ENCODE measurements at regions not wholly inside any gene's neighbourhood (a gene's known extent, or its start where the extent isn't known, plus 50 kb on each side); places are given as distances from the start of the nearest gene placed in this dataset.

DNA sequence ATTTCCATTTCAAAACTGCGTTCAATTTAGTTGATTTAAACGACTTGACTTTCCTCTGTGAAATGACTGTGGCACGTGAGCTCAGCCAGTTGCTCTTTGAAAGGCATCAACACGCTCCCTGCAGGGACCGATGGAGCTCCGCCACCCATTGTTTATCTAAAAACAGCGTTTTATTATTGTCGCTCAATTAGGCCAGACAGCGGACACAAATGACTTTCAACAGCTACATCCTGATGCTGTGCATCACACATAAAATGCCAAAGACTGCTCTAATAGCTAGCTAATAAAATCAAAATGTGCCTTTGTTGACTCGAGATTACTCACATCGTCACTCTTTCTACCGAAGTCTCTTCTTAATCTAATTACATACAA lies 332.5 kb downstream of the CD83 start:
- DNase-seq (ENCODE audit: low read depth in 3 of 3, low spot score in 2 of 3), result no peak

DNA sequence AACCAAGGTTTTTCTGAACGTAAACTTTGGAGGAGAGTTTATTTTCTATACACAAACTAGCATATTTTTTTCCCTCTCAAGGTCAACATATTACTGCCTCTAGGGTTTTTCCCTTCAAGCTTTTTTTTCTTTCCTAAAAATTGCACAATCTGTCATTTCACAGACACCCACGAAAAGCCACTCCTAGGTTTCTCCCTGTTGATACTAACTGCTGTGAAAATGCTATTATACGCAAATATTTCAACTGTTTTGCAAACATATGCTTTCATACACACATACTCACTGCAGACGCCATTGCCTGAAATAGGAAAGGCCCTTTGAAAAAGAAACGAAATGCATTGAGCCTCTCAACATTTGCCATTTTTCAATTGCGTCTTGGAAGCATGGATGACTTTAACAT lies 333.0 kb downstream of the CD83 start:
- DNase-seq (ENCODE audit: low read depth in 3 of 3, low spot score in 2 of 3), result no peak

DNA sequence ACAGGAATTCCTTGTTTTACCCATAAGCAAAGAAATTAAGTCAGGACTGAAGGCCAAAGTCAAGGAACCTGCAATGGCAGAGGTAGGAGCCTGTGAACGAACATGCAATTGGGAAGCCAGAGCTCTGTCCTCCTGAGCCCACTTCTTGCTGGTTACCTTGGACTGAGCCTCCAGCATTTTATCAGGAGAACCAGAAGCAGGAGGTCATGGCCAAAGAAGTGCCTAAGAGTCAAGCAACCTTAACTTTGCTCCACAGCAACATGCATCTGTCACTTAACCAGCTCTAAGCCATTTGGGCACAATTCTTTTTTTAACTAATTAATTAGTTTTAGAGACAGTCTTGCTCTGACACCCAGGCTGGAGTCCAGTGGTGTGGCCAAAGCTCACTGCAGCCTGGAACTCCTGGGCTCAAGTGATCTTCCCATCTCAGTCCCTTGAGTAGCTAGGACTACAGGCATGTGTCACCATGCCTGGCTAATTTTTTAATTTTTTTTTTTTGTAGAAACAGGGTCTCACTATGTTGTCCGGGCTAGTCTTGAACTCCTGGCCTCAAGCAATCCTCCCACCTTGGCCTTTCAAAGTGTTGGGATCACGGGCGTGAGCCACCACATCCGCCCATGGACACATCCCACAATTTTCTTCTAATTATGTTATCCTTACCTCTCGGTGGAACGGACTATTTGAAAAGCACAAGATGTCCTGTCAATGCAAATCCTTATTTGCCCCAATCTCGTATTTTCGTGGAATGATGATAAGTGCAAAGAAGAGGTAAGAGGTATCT lies 334.2 kb downstream of the CD83 start:
- DNase-seq (ENCODE audit: low read depth in 3 of 3, low spot score in 2 of 3), result no peak

DNA sequence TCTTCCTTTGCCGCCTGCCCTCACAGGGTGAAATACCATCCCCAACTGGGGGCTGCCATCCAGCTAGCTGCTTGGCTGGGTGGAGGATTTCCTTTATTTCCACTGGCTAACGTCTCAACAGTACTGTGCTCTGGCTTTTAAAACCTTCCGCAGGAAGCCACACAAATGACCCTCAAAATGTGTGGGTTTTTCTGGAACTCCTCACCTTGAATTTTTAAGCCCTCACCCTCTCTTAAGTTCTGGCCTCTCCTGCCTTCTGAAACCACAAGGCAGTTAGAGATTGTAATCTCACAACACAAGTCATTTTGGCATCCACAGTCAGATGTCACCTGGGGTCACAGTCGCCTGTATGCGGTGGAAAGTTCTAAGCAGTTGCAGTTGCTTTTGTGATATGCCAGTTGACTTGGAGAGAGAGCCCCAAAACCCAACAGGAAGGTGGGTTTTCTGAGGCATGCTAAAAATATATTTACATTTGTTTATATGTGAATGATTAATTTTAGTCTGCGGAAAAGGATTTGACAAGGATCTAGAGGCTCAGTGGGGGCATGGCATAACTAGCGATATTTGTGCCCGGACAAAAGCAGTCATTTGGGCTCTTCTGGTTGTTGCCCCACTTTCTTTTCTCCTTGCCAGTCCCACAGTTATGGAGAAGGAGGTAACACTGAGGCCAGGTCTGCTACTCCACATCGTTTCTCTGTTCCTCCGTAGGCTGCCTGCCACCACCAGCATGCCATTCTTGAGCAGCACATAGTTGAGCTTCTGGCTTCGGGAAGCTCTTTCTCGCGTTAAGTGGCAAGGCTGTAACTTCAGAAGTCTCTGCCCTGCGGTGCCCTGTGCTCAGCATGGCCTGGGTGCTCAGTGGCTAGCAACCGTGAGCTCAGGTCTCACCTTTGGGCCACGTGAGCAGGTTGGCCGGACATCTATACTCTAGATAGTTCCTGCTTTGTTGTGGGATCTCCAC lies 335.3 kb downstream of the CD83 start:
- no peak for DNase-seq (ENCODE audit: low read depth in 3 of 3, low spot score in 2 of 3)

DNA sequence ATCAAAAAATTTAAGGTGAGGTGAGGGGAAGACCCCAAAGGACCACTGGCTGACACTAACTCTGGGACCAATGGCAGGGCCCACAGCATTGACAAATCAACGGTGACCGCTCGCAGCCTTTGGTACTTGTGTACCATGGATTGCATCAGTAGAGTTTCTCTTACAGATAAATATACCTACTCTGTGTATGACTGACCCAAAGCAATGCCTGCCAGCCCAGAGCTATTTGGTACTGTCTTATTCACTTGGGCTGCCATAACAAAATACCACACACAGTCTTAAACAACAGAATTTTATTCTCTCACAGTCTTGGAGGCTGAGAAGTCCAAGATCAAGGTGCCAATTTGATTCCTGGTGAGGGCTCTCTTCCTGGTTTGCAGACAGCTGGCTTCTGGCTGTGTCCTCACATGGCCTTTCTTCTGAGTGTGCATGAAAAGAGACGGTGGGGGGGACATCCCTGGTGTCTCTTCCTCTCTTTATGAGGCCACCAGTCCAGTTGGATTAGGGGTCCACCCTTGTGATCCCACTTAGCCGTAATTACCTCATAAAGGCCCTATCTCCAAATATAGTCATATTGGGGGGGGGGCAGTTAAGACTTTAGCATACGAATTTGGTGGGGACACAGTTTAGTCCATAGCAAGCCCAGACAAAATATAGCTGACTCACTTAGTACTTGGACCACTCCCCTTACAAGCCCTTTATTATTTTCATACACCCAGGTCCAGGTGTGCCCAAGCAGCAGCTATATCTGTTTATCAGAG lies 336.3 kb downstream of the CD83 start:
- no peak for DNase-seq (ENCODE audit: low read depth in 3 of 3, low spot score in 2 of 3)

DNA sequence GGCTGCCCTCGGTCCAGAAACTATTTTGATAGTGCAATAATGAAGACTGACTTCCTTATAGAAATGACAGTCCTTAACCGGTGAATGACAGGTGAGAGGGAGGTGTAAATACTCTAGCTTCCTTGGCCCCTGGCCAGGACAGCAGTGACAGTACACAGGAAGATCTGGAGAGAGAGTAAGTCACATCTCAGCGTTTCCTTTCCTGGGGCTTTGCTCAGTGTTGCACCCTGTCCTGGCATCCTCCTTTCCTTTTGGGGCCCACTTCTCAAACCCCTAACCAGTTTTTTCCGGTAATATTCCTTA lies 336.9 kb downstream of the CD83 start:
- no peak for DNase-seq (ENCODE audit: low read depth in 3 of 3, low spot score in 2 of 3)

DNA sequence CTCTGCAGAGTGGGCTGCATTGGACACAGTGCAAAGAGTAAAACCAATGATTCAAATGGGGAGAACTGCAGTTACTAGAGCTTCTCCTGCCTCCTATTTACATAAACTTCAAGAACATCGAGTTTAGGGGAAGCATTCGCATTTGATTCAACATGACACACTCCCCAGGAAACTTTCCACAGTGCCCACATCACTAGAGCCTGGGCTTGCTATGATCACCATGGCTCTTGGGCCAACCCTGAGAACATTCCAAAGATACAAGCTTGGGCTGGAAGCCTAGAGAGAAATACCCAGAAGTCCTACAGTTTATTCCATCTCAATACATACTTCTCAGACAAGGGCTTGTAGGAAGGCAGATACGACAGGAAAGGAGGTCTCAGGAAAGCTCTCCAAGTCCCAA lies 337.9 kb downstream of the CD83 start:
- DNase-seq (ENCODE audit: low read depth in 3 of 3, low spot score in 2 of 3), result no peak

DNA sequence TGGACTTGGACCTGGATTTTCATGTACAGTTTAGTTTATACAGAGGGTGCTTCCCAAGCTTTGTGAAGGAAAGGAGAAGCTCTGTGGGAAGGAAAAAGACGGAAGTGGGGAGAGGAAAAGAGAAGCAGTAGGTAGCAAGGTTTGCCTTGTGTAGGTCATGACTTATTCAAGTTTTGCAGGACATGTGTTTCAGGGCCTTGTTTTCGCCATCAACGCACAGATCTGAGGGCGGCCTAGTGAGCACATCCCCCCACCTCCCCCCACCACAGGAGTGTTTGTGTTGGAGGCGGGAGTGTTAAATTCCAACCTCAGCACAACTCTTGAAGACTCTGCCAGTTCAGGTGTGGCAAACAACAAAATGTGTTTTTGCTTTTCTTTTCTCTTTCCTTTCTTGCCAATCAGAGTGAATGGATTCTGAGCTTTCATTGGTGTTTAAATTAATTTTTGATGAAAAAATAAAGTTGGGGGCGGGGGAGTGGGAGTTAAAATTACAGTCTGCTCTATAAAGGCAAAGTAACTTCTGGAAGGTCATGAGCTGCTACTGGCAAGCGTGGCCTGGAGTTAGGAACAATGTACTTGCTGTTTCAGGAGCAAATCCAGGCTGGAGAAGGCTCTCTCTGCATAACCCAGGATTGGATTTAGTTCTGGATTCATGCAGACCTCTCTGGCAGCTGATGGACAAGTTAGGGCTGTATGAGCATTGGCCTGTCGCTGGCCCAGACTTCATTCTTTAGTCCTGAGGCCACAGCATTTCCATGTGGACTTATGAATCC lies 338.5 kb downstream of the CD83 start:
- DNase-seq (ENCODE audit: low read depth in 3 of 3, low spot score in 2 of 3), result no peak

DNA sequence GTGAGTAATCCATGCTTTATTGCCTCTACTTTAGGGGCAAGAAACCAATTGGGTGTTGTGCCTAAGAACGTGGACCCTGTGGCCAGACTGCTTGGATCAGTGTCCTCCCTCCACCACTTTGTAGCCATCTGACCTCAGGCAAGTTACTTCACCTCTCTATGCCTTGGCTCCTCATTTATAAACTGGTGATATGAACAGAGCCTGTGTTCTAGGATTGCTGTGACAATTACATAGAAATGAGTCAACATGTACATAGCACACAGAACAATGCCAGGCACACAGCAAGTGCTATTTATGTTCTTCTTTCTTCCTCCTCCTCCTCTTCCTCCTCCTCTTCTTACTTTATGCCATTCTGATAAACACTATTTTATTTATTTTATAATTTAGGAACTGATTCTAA lies 339.4 kb downstream of the CD83 start:
- DNase-seq (ENCODE audit: low read depth in 3 of 3, low spot score in 2 of 3), result no peak

DNA sequence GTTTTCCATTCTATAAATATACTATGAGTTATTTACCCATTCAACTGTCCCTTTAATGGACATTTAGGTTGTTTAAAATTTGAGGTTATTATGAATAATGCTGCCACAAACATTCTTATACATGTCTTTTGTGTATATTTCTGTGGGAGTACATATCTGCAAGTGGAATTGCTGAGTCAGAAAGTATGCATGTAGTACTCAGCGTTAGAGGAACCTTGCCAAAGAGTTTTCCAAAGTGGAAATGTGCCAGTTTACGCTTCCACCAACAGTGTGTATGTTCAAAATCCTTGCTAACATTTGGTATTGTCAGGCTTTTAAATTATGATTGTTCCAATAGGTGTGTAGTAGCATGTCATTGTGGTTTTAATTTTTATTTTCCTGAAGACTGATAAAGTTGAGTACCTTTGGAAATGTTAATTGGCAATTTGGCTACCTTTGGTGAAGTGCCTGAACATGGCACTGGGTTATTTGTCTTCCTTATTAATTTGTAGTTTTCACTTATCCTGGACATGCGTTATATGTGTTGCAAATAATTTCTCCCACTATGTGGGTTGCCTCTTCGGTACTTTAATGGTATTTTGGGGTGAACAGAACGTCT lies 341.2 kb downstream of the CD83 start:
- no peak for DNase-seq (ENCODE audit: low read depth in 3 of 3, low spot score in 2 of 3)

DNA sequence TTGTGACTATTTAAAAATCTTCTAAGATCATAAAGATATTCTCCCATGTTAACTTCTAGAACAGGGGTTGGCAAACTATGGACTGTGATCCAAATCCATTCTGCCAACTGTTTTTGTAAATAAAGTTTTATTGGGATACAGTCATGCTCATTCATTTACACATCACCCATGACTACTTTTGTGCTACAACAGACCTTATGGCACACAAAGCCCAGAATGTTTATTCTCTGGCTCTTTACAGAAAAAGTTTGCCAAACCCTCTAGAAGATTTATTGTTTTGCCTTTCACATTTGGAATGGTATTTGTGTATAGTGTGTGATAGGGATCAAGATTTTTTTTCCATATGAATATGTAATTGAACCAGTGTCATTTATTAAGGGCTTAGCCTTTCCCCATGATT lies 341.7 kb downstream of the CD83 start:
- DNase-seq (ENCODE audit: low read depth in 3 of 3, low spot score in 2 of 3), result no peak

DNA sequence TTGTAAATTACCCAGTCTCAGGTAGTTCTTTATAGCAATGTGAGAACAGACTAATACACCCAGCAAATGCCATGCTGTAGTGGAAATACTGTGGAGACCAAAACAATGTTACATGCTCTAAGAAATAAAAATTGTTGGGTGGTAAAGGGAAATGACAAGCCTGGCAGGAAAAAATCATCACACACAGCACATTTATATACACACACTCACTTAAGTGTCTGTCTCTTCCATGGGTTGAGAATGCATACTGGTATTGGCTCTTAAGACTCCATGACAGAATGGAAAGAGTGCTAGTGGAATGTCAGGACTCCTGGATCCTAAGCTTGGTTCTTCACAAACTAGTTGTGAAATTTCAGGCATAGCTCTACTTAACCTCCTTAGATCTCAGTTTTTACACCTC lies 343.0 kb downstream of the CD83 start:
- no peak for DNase-seq (ENCODE audit: low read depth in 3 of 3, low spot score in 2 of 3)

DNA sequence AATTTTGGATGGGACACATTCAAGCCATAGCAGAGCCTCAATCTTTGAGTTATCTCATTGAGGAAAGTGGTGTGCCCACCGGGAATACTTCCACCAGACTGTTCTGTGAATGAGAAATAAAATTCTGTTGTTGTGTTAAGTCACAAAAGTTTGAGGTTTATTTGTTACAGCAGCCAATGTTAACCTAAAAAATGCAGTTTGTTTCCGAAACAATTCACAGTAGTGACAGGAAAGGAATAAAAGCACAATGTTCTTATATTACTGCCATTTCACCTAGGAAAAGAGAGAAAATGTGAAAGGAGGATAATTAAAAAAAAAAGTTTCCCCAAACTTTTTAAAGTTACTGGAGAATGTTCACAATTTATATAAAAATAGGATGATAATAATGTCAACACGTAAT lies 344.6 kb downstream of the CD83 start:
- no peak for DNase-seq (ENCODE audit: low read depth in 3 of 3, low spot score in 2 of 3)

DNA sequence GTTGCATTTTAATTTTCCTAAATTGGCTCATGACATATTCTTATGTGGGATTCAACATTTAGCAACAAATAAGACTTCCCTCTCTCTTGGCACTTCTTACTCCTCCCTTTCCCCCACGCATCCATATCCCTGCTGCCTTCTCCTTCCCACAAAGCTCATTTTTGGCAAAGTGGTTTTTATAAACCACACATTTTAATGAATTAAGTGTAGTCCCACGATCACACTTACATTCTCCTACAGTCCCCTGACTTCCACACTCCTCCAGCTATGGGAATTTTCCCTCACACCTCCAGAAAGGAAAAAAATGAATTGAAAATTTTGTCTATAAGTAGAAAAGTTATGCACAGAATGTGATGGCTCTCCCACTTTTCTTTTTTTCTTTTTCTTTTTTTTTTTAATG lies 345.0 kb downstream of the CD83 start:
- DNase-seq (ENCODE audit: low read depth in 3 of 3, low spot score in 2 of 3), result no peak

DNA sequence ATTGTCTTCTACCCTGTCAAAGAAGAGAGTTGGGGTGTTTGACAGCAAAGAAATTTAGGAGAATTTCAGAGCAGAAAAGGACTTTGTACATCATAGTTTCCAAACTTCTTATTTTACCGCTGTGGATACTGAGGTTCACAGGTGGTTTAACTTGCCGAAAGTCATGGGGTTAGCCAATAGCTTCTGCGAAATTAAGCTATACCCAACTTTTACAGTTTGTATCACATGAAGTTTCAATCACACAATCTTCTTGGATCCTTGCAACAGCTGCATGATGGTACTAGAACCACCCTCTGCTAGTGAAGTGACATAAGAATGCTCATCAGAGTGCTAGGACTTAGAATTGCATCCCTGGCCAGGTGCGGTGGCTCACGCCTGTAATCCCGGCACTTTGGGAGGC lies 345.5 kb downstream of the CD83 start:
- DNase-seq (ENCODE audit: low read depth in 3 of 3, low spot score in 2 of 3), result no peak

DNA sequence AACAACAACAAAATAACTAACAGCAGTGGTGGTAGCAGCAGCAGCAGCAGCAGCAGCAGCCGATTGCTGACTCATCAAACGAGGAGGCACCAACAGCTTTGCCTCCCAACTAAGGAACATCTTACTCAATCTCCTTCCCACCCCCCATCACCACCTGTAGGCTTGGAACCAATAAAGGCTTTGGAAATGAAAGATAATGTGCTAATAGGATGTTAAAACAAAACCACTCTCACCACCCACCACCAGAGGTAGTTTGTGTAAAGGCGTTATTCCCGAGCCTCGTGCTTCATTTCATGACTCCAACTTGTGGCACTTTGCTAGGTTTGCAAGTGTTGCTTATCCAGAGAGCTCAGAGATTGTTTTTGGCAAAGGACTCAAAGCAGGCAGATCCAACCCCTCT lies 346.5 kb downstream of the CD83 start:
- no peak for DNase-seq (ENCODE audit: low read depth in 3 of 3, low spot score in 2 of 3)

DNA sequence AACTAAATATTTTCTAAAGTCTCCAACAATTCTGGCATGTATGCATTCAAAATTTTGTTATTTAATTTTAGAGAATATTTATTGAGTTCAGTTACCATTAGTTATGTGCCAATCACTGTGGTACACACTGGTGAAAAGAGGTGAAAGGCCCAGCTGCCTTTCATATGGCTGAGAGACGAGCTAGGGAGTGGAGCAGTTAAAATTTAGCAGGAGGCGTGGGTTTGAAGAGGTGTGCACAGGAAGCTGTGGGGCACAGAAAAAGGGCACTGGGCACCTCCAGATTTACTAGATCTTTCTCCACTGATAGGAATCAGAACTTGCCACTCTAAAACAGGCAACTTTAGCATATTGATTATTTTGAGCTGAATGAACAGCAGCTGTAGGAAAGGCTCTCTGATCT lies 347.1 kb downstream of the CD83 start:
- DNase-seq (ENCODE audit: low read depth in 3 of 3, low spot score in 2 of 3), result no peak

DNA sequence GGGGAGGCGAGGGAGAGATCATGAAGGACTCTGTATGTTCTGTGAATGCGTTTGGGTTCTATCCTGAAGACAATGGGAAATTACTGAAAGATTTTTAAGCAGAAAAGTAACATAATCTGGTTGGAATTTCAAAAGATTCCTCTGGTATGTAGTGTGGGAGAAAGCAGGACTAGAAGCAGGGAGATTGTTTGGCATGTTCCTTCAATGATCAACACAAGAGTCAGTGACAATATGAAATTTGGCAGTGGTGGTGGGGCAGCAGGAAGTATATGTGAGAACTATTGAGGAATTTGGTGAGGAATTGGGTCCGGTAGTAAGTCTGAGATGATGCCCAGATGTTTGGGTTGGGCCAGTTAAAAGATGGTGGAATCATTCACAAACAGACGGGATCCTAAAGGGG lies 348.7 kb downstream of the CD83 start:
- DNase-seq (ENCODE audit: low read depth in 3 of 3, low spot score in 2 of 3), result no peak

DNA sequence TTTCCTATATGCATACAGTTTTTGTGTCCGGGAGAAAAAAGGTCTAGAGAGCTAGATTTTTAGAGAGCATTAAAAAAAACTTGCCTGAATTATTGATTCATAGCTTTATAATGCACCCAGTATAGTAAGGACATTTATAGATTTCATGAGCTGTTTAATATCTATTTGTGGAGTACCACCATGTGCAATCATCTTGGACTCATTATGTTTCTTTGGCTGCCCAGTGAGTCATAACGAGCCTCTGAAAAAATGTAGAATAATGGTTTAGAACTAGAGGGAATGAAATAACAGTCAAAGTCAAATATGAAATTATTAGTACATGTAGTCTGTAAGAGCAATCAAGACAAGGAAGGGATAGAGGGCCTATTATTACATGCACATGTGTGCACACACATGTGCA lies 350.0 kb downstream of the CD83 start:
- no peak for DNase-seq (ENCODE audit: low read depth in 3 of 3, low spot score in 2 of 3)

DNA sequence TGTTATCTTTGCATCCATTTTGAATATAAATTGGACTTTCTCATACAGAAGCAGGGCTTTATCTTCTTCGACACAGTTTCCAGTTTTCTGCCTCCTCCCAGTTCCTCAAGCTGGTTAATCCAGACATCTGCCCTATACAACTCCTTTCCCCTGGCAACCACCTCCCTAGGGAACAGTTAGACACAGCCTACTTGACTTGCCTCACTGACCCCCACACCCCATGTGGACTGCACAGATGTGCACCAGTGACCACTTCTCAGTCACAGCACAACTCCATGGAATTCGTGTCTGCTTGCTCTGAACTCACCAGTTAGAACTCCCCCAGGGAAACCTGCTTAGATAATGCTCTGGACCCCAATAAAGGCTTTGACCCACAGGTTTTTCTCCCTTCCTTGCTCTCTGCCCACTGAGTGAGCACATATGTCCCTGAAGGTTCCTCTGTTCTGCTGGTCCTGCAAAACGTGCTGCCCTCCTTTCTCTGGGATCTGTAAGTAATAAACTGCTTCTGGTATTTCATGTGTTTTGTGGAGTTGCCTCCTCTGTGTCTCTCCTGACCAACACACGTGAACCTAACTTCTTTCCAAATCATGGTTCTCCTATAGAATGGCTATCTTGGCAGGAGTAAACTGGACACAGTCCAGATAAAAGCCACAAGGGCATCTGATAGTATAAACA lies 351.2 kb downstream of the CD83 start:
- no peak for DNase-seq (ENCODE audit: low read depth in 3 of 3, low spot score in 2 of 3)

Data from right renal cortex interstitium (tissue), 3 donors.